Activated naive CD8-positive, alpha-beta T cell treated with anti-CD3 and anti-CD28 coated beads, Interleukin-2, amount 10 ng/mL, durations not matched to agents 7 days and 5 days (primary cell): ENCODE measurements at regions not wholly inside any gene's neighbourhood (a gene's known extent, or its start where the extent isn't known, plus 50 kb on each side); places are given as distances from the start of the nearest gene placed in this dataset.
"Not testable (repeated sequence)": the region's sequence is repeated elsewhere in the genome, so short reads cannot be mapped to it uniquely, and the experiment has no call there.

Experiments used
- ATAC-seq: fragments of 150-1000 bp; cut with Tn5 transposase; one replicate; pipeline ENCODE4 v1.10.0; 2021; ENCODE audit warnings: low read depth, moderate library complexity
- POLR2A ChIA-PET: fragments of 350-600 bp; sonication (Branson Sonifier 250); formaldehyde crosslinking; loops from one replicate; lab custom pipeline; 2021; ENCODE audit warnings: antibody characterized with exemption; lab: Charles Lee
- DNase-seq: peaks from one replicate; pipeline ENCODE4 v3.0.0; 2021
- H3K27ac Mint-ChIP-seq: one replicate; pipeline ENCODE4 v1.8.0; 2022; ENCODE audit warnings: mild to moderate bottlenecking, mixed read lengths
- H3K27me3 Mint-ChIP-seq: one replicate; pipeline ENCODE4 v1.8.0; 2022; ENCODE audit warnings: mild to moderate bottlenecking, moderate library complexity, mixed read lengths
- H3K36me3 Mint-ChIP-seq: one replicate; pipeline ENCODE4 v1.8.0; 2021; ENCODE audit warnings: mild to moderate bottlenecking, mixed read lengths
- H3K4me1 Mint-ChIP-seq: one replicate; pipeline ENCODE4 v1.8.0; 2021; ENCODE audit warnings: mixed read lengths
- H3K4me3 Mint-ChIP-seq: one replicate; pipeline ENCODE4 v1.8.0; 2022; ENCODE audit warnings: mild to moderate bottlenecking, moderate library complexity, mixed read lengths
- H3K9me3 Mint-ChIP-seq: one replicate; pipeline ENCODE4 v1.8.0; 2021; ENCODE audit warnings: mixed read lengths

DNA sequence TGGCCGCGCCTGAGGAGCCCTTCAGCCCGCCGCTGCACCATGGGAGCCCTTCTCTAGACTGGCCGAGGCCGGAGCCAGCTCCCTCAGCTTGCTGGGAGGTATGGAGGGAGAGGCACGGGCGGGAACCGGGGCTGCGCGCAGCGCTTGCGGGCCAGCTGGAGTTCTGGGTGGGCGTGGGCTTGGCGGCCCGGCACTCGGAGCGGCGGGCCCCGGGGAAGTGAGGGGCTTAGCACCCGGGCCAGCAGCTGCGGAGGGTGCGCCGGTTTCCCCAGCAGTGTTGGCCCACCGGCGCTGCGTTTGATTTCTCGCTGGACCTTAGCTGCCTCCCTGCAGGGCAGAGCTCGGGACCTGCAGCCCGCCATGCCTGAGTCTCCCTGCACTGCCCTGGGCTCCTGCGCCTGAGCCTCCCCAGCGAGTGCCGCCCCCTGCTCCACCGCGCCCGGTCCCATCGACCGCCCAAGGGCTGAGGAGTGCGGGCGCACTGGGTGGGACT, 1890.0 kb upstream of the PCDH20 start:
- ATAC-seq (no peak), DNase-seq (no peak)
- no peak overlapping the region for H3K4me3 Mint-ChIP-seq

DNA sequence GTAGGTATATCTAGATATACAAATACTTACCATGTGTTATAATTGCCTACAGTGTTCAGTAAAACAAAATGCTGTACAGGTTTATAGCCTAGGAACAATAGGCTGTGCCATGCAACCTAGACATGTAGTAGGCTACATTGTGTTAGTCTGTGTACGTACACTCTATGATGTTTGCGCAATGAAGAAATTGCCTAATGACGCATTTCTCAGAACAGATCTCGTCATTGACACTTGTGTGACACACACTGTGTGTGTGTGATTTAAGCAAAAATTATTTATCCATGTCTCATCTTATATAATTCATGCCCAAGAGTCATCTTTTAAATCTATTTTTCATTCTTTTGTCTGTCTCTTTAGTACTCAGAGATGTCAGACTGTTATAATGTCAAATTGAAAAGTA, 1888.8 kb upstream of the PCDH20 start:
- H3K4me3 Mint-ChIP-seq: no peak overlapping the region
- no peaks in the 10 kb centered on the region for H3K27me3 Mint-ChIP-seq
- H3K27ac Mint-ChIP-seq: no peak overlapping the region
- no peaks in the 10 kb centered on the region for H3K36me3 Mint-ChIP-seq
- H3K4me1 Mint-ChIP-seq: no peaks in the 10 kb centered on the region
- ATAC-seq: no peak
- no peak for DNase-seq
- POLR2A ChIA-PET: no interaction called here
- peaks cover 2% of the 10 kb centered on the region for H3K9me3 Mint-ChIP-seq

More for the DNA sequence above, 1890.0 kb upstream of the PCDH20 start:
- Mint-ChIP-seq H3K4me1 (no peaks in the 10 kb centered on the region), H3K27ac (no peak overlapping the region), H3K36me3 (no peaks in the 10 kb centered on the region), H3K27me3 (no peaks in the 10 kb centered on the region), H3K9me3 (peaks cover 2% of the 10 kb centered on the region)
- POLR2A ChIA-PET: no interaction called here

DNA sequence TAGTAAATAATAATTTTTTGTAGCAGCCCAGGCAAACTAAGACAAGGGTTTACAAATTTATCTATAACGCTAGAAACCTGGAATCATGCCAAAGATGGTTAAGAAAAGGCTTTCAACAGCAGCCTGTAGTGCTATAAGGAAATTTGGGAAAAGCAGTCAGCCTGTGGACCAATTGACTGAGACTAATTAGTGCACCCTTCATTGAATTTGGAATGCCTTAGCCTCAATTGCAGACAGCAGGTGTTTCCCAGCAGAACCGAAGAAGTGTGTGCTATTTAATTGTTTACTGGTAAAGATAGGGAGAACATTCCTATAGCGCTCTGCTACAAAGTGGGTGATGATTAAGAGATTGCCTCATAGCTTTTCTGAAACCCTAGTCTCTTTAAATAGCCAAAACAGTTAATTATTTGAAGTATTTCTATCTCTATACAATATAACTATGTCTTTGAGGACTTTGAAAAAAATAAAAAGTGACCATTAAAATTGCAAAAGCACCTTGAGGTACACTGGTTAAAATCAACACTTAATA, 1884.3 kb upstream of the PCDH20 start:
- DNase-seq: no peak
- ATAC-seq: no peak
- Mint-ChIP-seq H3K9me3 (no peaks in the 10 kb centered on the region), H3K27me3 (no peaks in the 10 kb centered on the region), H3K36me3 (no peaks in the 10 kb centered on the region), H3K4me1 (no peaks in the 10 kb centered on the region), H3K27ac (no peak overlapping the region), H3K4me3 (no peak overlapping the region)
- POLR2A ChIA-PET: no interaction called here

DNA sequence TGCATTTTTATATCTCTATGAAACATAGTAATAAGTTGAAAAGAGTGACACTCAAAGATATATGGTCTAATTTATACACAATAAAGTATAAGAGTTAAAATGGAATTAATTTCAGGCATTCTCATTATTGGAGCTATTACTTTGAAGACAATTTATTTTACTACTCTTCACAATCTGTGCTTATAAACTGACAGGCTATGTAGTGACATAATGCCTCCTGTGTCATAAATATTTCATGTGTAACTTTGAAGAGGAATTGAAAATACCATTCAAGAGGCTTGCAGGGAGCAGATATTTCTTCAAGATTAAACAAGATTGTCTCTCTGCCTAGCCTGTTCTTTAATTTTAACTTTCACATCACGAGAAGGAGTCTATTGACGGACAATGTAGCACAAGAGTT, 1881.5 kb upstream of the PCDH20 start:
- H3K9me3 Mint-ChIP-seq: no peaks in the 10 kb centered on the region
- POLR2A ChIA-PET: no interaction called here
- no peak overlapping the region for H3K4me3 Mint-ChIP-seq
- ATAC-seq (no peak), DNase-seq (no peak)
- no peaks in the 10 kb centered on the region for H3K36me3 Mint-ChIP-seq
- H3K4me1 Mint-ChIP-seq: no peaks in the 10 kb centered on the region
- H3K27me3 Mint-ChIP-seq: no peaks in the 10 kb centered on the region
- H3K27ac Mint-ChIP-seq: no peak overlapping the region

DNA sequence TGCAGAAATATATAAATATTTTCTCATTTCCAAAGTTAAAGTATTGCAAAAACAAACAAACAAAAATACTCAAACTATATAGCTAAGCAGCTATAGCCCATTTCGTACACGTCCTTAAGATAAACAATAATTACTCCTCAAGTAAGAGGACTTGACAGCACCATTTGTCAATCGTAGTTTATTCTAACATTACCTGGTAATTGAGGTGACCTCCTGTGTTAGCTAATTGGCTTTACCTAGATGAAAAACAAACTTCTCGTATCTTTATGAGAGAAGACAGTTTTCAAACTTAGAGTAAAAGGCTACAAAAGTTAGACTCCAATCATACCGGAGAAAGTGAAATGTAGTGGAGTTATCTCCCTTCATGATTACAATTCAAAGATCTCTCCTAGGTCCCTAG, 1876.1 kb upstream of the PCDH20 start:
- no peak for DNase-seq

DNA sequence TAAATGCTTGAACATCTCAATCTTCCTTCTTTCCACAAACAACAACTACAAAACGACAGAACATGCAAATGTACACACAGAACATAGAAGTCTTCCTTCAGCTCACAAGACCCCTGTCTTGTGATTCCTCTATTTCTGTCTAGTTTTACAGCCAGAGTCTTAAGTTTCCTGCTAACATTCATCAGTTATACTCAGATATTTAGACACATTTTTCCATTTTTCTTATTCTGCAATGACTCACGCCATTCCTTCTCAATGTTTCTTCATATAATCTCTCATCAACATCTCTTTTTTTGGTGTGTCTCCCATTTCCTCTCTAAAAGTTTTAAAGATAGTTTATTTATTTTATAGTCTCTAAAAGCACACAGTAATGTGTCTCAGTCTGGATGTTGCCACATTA, 1872.9 kb upstream of the PCDH20 start:
- DNase-seq: no peak
- Mint-ChIP-seq H3K4me1 (no peaks in the 10 kb centered on the region), H3K9me3 (peaks cover 4% of the 10 kb centered on the region), H3K36me3 (no peaks in the 10 kb centered on the region), H3K4me3 (no peak overlapping the region), H3K27ac (no peak overlapping the region), H3K27me3 (no peaks in the 10 kb centered on the region)
- ATAC-seq: no peak
- POLR2A ChIA-PET: no interaction called here

More for the DNA sequence above, 1876.1 kb upstream of the PCDH20 start:
- POLR2A ChIA-PET: no interaction called here
- Mint-ChIP-seq H3K27ac (no peak overlapping the region), H3K27me3 (no peaks in the 10 kb centered on the region), H3K4me3 (no peak overlapping the region), H3K4me1 (no peaks in the 10 kb centered on the region), H3K36me3 (no peaks in the 10 kb centered on the region), H3K9me3 (no peaks in the 10 kb centered on the region)
- no peak for ATAC-seq

DNA sequence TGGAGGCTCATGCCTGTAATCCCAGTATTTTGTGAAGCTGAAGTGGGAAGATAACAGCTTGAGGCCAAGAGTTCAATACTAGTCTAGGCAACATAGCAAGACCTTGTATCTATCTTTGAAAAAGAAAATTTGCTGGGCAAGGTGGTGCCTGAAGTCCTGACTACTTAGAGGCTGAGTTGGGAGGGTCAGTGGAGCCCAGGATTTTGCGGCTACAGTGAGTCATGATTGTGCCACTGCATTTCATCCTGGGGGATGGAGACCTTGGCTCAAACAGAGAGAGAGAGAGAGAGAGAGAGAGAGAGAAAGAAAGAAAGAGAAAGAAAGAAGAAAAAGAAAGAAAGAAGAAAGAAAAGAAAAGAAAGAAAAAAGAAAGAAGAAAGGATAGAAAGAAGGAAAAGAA, 1872.3 kb upstream of the PCDH20 start:
- POLR2A ChIA-PET: no interaction called here
- no peaks in the 10 kb centered on the region for H3K27me3 Mint-ChIP-seq
- no peak overlapping the region for H3K4me3 Mint-ChIP-seq
- no peaks in the 10 kb centered on the region for H3K36me3 Mint-ChIP-seq
- no peak for ATAC-seq
- H3K27ac Mint-ChIP-seq: no peak overlapping the region
- DNase-seq: no peak
- peaks cover 4% of the 10 kb centered on the region for H3K9me3 Mint-ChIP-seq
- H3K4me1 Mint-ChIP-seq: no peaks in the 10 kb centered on the region

DNA sequence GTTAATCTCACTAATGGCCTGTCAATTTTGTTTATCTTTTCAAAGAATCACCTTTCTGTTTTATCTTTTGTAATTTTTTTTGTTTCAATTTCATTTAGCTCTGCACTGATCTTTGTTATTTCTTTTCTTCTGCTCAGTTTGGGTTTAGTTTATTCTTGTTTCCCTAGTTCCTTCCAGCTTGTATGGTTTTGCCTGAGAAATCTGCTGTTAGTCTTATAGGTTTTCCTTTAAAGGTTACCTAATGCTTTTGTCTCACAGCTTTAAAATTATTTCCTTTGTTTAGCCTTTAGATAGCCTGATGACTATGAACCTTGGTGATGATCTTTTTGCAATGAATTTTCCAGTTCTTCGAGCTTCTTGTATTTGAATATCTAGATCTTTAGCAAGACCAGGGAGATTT, 1869.8 kb upstream of the PCDH20 start:
- POLR2A ChIA-PET: no interaction called here
- H3K4me1 Mint-ChIP-seq: no peaks in the 10 kb centered on the region
- no peak overlapping the region for H3K4me3 Mint-ChIP-seq
- H3K27me3 Mint-ChIP-seq: no peaks in the 10 kb centered on the region
- peaks cover 4% of the 10 kb centered on the region for H3K9me3 Mint-ChIP-seq
- H3K27ac Mint-ChIP-seq: no peak overlapping the region
- no peaks in the 10 kb centered on the region for H3K36me3 Mint-ChIP-seq
- no peak for ATAC-seq
- DNase-seq: no peak

DNA sequence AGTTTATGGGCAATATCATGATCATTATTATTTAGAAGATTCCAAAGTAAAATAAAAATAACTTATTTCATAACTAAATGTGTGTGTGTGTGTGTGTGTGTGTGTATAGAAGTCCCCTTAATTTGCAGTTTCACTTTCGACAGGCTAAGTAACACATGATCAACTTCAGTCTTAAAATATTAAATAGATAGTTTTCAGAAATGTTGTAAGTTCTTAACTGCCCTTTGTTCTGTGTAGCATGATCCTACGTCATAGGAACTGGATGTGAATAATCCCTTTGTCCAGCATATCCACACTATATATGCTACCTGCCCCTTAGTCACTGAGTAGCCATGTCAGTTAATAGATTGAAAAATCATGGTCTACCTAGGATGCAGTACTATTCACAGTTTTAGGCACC, 1863.5 kb upstream of the PCDH20 start:
- H3K9me3 Mint-ChIP-seq: peaks cover 5% of the 10 kb centered on the region
- POLR2A ChIA-PET: no interaction called here
- no peaks in the 10 kb centered on the region for H3K36me3 Mint-ChIP-seq
- H3K4me1 Mint-ChIP-seq: no peaks in the 10 kb centered on the region
- no peak for DNase-seq
- no peak overlapping the region for H3K4me3 Mint-ChIP-seq
- ATAC-seq: no peak
- no peak overlapping the region for H3K27ac Mint-ChIP-seq
- no peaks in the 10 kb centered on the region for H3K27me3 Mint-ChIP-seq

DNA sequence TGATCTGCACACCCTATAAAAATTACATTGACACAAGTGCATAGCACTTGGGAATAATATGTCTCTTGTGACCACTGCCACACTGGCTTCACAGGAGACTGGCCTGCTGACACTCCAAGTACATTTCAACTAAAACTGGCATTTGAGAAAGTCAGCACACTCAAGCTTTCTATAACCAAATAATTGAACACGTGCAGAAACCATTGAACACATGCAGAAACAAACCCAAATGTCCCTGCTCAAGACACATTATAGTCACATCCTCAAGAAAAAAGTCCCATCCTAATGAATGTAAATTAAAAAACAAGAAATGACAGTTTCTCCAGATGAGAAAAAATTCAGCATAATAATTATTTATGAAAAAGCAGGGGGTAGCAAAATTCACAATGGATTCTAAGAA, 1859.1 kb upstream of the PCDH20 start:
- no peak for ATAC-seq
- no peaks in the 10 kb centered on the region for H3K4me1 Mint-ChIP-seq
- DNase-seq: no peak
- peaks cover 5% of the 10 kb centered on the region for H3K9me3 Mint-ChIP-seq
- POLR2A ChIA-PET: no interaction called here
- no peak overlapping the region for H3K4me3 Mint-ChIP-seq
- no peaks in the 10 kb centered on the region for H3K36me3 Mint-ChIP-seq
- H3K27me3 Mint-ChIP-seq: no peaks in the 10 kb centered on the region
- no peak overlapping the region for H3K27ac Mint-ChIP-seq

DNA sequence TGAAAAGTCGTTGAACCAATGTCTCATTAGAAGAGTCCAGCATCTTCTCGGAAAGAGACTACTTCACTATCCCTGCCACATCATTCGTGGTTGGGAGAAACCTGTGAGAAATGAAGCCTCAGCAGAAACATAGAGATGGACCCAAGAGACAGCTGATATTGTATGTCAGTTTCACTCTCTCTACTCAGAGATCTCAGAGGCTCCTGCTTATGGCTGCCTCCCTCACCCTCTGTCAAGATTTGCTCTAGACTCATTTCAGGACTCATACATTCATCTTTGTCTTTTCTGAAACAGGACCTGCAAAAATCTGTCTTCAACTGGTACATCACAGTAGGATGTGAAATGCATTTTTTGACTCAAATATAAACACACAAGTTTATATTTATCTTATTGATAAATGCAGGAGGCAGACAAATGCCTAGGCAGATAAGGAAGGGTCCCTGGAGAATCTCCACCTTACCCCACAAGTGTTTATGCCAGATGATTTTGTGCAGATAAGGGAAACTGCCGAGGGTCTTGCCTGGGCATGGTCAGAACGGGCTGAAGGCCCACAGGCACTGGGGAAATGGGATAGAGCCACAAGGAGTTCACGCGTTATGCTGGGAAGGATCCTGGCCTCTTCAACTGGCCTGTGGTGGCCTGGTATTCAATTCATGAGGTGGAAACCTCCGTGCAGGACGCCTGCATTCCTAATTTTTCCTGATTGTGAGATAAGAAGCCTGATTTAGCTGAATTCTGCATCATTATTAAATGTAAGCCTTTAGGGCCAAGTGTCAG, 1834.0 kb upstream of the PCDH20 start:
- POLR2A ChIA-PET: no interaction called here
- DNase-seq: no peak
- Mint-ChIP-seq H3K27me3 (no peaks in the 10 kb centered on the region), H3K27ac (no peak overlapping the region), H3K36me3 (no peaks in the 10 kb centered on the region), H3K4me1 (no peaks in the 10 kb centered on the region), H3K4me3 (no peak overlapping the region), H3K9me3 (peaks cover under 1% of the 10 kb centered on the region)
- no peak for ATAC-seq

DNA sequence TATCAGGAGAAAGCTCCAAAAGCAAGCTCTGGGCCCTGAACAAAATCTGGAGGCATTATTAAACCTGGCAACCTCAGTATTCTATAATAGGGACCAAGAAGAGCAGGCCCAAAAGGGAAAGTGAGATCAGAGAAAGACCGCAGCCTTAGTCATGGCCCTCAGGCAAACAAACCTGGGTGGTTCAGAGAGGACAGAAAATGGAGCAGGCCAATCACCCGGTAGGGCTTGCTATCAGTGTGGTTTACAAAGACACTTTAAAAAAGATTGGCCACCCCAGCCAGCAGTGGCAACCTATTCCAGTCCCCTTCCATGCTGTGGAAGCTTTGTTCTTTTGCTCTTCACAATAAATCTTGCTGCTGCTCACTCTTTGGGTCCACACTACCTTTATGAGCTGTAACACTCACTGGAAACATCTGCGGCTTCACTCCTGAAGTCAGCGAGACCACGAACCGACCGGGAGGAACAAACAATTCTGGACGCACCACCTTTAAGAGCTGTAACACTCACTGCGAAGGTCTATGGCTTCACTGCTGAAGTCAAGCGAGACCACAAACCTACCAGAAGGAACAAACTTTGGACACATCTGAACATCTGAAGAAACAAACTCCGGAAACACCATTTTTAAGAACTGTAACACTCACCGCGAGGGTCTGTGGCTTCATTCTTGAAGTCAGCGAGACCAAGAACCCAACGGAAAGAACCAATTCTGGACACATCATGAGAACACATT, 1821.2 kb upstream of the PCDH20 start:
- DNase-seq, H3K4me3 Mint-ChIP-seq, H3K9me3 Mint-ChIP-seq, H3K27me3 Mint-ChIP-seq, H3K36me3 Mint-ChIP-seq, POLR2A ChIA-PET, H3K4me1 Mint-ChIP-seq, H3K27ac Mint-ChIP-seq, ATAC-seq: not testable (repeated sequence)

DNA sequence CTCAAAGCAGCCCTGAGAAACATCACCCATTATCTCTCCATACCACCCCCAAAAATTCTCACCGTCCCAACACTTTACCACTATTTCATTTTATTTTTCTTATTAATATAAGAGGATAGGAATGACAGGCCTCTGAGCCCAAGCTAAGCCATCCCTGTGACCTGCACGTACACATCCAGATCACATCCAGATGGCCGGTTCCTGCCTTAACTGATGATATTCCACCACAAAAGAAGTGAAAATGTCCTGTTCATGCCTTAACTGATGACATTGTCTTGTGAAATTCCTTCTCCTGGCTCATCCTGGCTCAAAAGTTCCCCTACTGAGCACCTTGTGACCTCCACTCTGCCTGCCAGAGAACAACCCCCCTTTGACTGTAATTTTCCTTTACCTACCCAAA, 1802.9 kb upstream of the PCDH20 start:
- ATAC-seq, H3K27me3 Mint-ChIP-seq, H3K27ac Mint-ChIP-seq, H3K9me3 Mint-ChIP-seq, H3K4me3 Mint-ChIP-seq, DNase-seq, POLR2A ChIA-PET, H3K36me3 Mint-ChIP-seq, H3K4me1 Mint-ChIP-seq: not testable (repeated sequence)
